ENCODE measurements at regions not wholly inside any gene's neighbourhood (a gene's known extent, or its start where the extent isn't known, plus 50 kb on each side); places are given as distances from the start of the nearest gene placed in this dataset.

GRCh38 chr18:55781481-55781957 lies 193.5 kb upstream of the TCF4 start:
- no peak for TF ChIP-seq FOXP2 (optimal IDR thresholded peaks at IDR 0.05; ENCODE audit: control extremely low read depth, extremely low read length, insufficient read depth)
- TF ChIP-seq EZH2 (IDR thresholded peaks at IDR 0.05) = no peak
- no peak for TF ChIP-seq POLR2AphosphoS5 (IDR thresholded peaks at IDR 0.05; ENCODE audit: borderline replicate concordance, low read depth, low read length)

Data from SK-N-MC (cell line).